Astrocyte (in vitro differentiated cells and primary cell): ENCODE measurements at regions not wholly inside any gene's neighbourhood (a gene's known extent, or its start where the extent isn't known, plus 50 kb on each side); places are given as distances from the start of the nearest gene placed in this dataset.

Source experiments
- DNase-seq: peaks from one replicate; pipeline ENCODE4 v3.0.0-alpha.2; 2010; ENCODE audit warnings: low read depth
- FAIRE-seq: peaks from 2 replicates; lab custom pipeline; 2011; peaks lifted over from hg19 to GRCh38; lab: Jason Lieb, UNC
- H2AFZ ChIP-seq: 2 replicates; pipeline ENCODE4 v1.6.0; 2012; ENCODE audit warnings: low read depth, low read length, inconsistent platforms
- H3K27ac ChIP-seq: 2 replicates; pipeline ENCODE4 v1.5.1; 2011; ENCODE audit warnings: low read depth, low read length, inconsistent platforms
- H3K27me3 ChIP-seq: 2 replicates; pipeline ENCODE4 v1.6.0; 2011; ENCODE audit warnings: low read length, inconsistent platforms; ENCODE audit not compliant: insufficient read depth
- H3K36me3 ChIP-seq: 2 replicates; pipeline ENCODE4 v1.5.1; 2011; ENCODE audit warnings: low read length, inconsistent platforms; ENCODE audit not compliant: insufficient read depth
- H3K4me1 ChIP-seq: 2 replicates; pipeline ENCODE4 v1.5.1; 2011; ENCODE audit warnings: low read length, inconsistent platforms; ENCODE audit not compliant: insufficient read depth
- H3K4me2 ChIP-seq: 2 replicates; pipeline ENCODE4 v1.6.0; 2012; ENCODE audit warnings: low read length, inconsistent platforms
- H3K4me3 ChIP-seq: 2 replicates; pipeline ENCODE4 v1.5.1; 2011; ENCODE audit warnings: low read depth, mild to moderate bottlenecking, low read length, inconsistent platforms; ENCODE audit not compliant: insufficient read depth
- H3K79me2 ChIP-seq: 2 replicates; pipeline ENCODE4 v1.6.0; 2012; ENCODE audit warnings: mild to moderate bottlenecking, low read length, inconsistent platforms; ENCODE audit not compliant: insufficient read depth
- H3K9ac ChIP-seq: 2 replicates; pipeline ENCODE4 v1.6.0; 2012; ENCODE audit warnings: mild to moderate bottlenecking, low read length, inconsistent platforms
- H3K9me3 ChIP-seq: 2 replicates; pipeline ENCODE4 v1.5.1; 2012; ENCODE audit warnings: low read depth, mild to moderate bottlenecking, low read length, inconsistent platforms; ENCODE audit not compliant: insufficient read depth
- H4K20me1 ChIP-seq: 2 replicates; pipeline ENCODE4 v1.6.0; 2012; ENCODE audit warnings: low read length, inconsistent platforms; ENCODE audit not compliant: insufficient read depth
- H3K27ac Mint-ChIP-seq: one replicate; pipeline ENCODE4 v1.8.0; 2021; ENCODE audit warnings: mild to moderate bottlenecking, mixed read lengths; ENCODE audit not compliant: unreplicated experiment
- H3K27me3 Mint-ChIP-seq: one replicate; pipeline ENCODE4 v1.8.0; 2021; ENCODE audit warnings: low read depth, mixed read lengths; ENCODE audit not compliant: unreplicated experiment
- H3K36me3 Mint-ChIP-seq: one replicate; pipeline ENCODE4 v1.8.0; 2021; ENCODE audit warnings: low read depth, mixed read lengths; ENCODE audit not compliant: unreplicated experiment
- H3K4me1 Mint-ChIP-seq: one replicate; pipeline ENCODE4 v1.8.0; 2021; ENCODE audit warnings: low read depth, mixed read lengths; ENCODE audit not compliant: unreplicated experiment
- H3K4me3 Mint-ChIP-seq: one replicate; pipeline ENCODE4 v1.8.0; 2021; ENCODE audit warnings: mild to moderate bottlenecking, moderate library complexity, mixed read lengths; ENCODE audit not compliant: unreplicated experiment
- H3K9me3 Mint-ChIP-seq: one replicate; pipeline ENCODE4 v1.8.0; 2021; ENCODE audit warnings: mild to moderate bottlenecking, mixed read lengths; ENCODE audit not compliant: unreplicated experiment
- CTCF ChIP-seq: IDR thresholded peaks from 2 replicates; pipeline ENCODE4 v1.5.1; 2011; ENCODE audit warnings: low read depth, mild to moderate bottlenecking, inconsistent platforms, low read length, moderate library complexity; ENCODE audit not compliant: insufficient read depth
- EZH2 ChIP-seq: IDR thresholded peaks from 2 replicates; pipeline ENCODE4 v1.6.1; 2012; ENCODE audit warnings: mild to moderate bottlenecking, low read length, inconsistent platforms; ENCODE audit not compliant: insufficient read depth

- H3K27me3 ChIP-seq: no peaks in the 10 kb centered on the region
- no peaks in the 10 kb centered on the region for H3K4me1 ChIP-seq
- no peak overlapping the region for H3K9ac ChIP-seq
- H3K4me3 Mint-ChIP-seq: no peak overlapping the region
- TF ChIP-seq EZH2 (no peak), CTCF (no peak)
- peaks cover 2% of the 10 kb centered on the region for H3K27me3 Mint-ChIP-seq
- no peaks in the 10 kb centered on the region for H4K20me1 ChIP-seq
- H3K4me1 Mint-ChIP-seq: no peaks in the 10 kb centered on the region
- H3K36me3 ChIP-seq: no peaks in the 10 kb centered on the region
- no peaks in the 10 kb centered on the region for H3K36me3 Mint-ChIP-seq
- H2AFZ ChIP-seq: no peak overlapping the region
- DNase-seq: peak; percentile 3
- no peak for FAIRE-seq
- H3K4me3 ChIP-seq: no peak overlapping the region
- no peak overlapping the region for H3K27ac Mint-ChIP-seq
- H3K79me2 ChIP-seq: no peaks in the 10 kb centered on the region
- H3K9me3 ChIP-seq: no peaks in the 10 kb centered on the region
- H3K4me2 ChIP-seq: peak overlapping the region; percentile 20
- no peaks in the 10 kb centered on the region for H3K9me3 Mint-ChIP-seq
- H3K27ac ChIP-seq: no peak overlapping the region
These were observed 214.6 kb upstream of the MDFIC2 start for GRCh38 chr3:70527026-70527425.

DNA sequence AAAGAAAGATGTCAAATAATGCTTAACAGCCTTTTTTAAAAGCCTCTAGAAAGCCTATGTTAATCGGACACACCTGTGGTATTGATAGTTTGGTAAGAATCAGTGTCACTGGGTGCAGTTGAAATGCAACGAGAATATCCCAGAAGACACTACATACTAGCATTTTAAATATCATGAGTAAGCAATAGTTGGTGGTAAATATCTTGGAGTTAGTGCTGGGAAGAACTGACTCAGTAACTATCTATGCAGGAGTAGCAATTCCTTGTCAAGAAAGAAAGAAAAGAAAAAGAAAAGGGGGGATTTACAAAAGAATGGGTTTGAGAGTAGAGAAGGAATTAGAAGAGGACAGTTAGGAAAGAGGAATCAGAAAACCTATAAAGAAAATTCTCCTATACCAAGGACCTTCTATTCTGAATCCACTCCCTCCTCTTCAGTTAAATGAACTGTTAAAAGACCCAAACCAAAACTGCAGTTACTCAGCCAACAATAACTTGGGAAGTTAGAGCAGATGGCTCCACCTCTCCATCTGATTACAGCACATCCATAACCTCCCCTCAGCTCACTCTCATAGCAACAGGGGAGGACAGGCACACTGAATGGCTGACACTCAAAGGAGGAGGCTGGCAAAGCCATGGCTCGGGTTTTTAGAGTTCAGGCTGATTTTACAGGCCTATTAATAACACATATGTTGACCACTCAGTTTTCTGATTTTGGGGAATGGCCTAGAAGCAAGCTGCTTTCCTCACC lies 207.6 kb upstream of the MDFIC2 start:
- Histone ChIP-seq H3K36me3 (no peaks in the 10 kb centered on the region), H3K79me2 (no peaks in the 10 kb centered on the region), H3K4me1 (peaks cover 4% of the 10 kb centered on the region), H3K9ac (no peak overlapping the region), H2AFZ (no peak overlapping the region), H3K27ac (no peak overlapping the region), H3K9me3 (no peaks in the 10 kb centered on the region), H3K4me3 (no peak overlapping the region), H4K20me1 (no peaks in the 10 kb centered on the region), H3K4me2 (peak overlapping the region; percentile 39), H3K27me3 (peaks cover 5% of the 10 kb centered on the region)
- no peak overlapping the region for H3K4me3 Mint-ChIP-seq
- FAIRE-seq: no peak
- peak; percentile 77 for DNase-seq
- H3K27me3 Mint-ChIP-seq: no peaks in the 10 kb centered on the region
- no peaks in the 10 kb centered on the region for H3K9me3 Mint-ChIP-seq
- no peaks in the 10 kb centered on the region for H3K36me3 Mint-ChIP-seq
- peaks cover 15% of the 10 kb centered on the region for H3K4me1 Mint-ChIP-seq
- peak overlapping the region; percentile 9 for H3K27ac Mint-ChIP-seq
- TF ChIP-seq CTCF (no peak), EZH2 (no peak)

DNA sequence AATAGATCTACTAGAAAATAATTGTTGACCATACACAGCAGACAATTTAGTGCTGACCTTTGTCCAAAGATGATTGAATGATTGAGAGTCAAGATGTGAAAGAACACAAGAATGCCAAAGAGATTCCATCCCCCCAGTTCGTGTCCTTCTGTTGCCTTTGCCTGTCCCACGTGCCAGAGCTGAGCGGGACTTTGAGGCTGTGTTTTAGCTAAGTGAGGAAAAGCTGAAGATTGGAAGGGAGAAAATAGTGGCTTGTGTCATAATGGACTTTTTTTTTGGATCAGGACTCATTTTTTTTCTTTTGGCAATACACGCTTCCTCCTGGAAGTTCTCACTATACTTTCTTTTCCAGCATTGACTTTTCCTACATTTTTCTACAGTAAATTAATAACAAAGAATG lies 206.6 kb upstream of the MDFIC2 start:
- H3K4me2 ChIP-seq: no peak overlapping the region
- H3K27me3 Mint-ChIP-seq: no peaks in the 10 kb centered on the region
- peaks cover 4% of the 10 kb centered on the region for H3K4me1 ChIP-seq
- H3K36me3 Mint-ChIP-seq: no peaks in the 10 kb centered on the region
- no peaks in the 10 kb centered on the region for H3K9me3 ChIP-seq
- H4K20me1 ChIP-seq: no peaks in the 10 kb centered on the region
- no peak for FAIRE-seq
- no peak overlapping the region for H3K27ac Mint-ChIP-seq
- peaks cover 5% of the 10 kb centered on the region for H3K27me3 ChIP-seq
- H3K9me3 Mint-ChIP-seq: no peaks in the 10 kb centered on the region
- H3K4me3 Mint-ChIP-seq: no peak overlapping the region
- no peaks in the 10 kb centered on the region for H3K79me2 ChIP-seq
- peaks cover 15% of the 10 kb centered on the region for H3K4me1 Mint-ChIP-seq
- H2AFZ ChIP-seq: no peak overlapping the region
- H3K9ac ChIP-seq: no peak overlapping the region
- no peak overlapping the region for H3K27ac ChIP-seq
- no peak for DNase-seq
- H3K4me3 ChIP-seq: no peak overlapping the region
- TF ChIP-seq CTCF (no peak), EZH2 (no peak)
- H3K36me3 ChIP-seq: no peaks in the 10 kb centered on the region
